ENCODE measurements at regions not wholly inside any gene's neighbourhood (a gene's known extent, or its start where the extent isn't known, plus 50 kb on each side); places are given as distances from the start of the nearest gene placed in this dataset.
A peak's percentile ranks its signal among the peaks of the same experiment; 100 is the strongest.

DNA sequence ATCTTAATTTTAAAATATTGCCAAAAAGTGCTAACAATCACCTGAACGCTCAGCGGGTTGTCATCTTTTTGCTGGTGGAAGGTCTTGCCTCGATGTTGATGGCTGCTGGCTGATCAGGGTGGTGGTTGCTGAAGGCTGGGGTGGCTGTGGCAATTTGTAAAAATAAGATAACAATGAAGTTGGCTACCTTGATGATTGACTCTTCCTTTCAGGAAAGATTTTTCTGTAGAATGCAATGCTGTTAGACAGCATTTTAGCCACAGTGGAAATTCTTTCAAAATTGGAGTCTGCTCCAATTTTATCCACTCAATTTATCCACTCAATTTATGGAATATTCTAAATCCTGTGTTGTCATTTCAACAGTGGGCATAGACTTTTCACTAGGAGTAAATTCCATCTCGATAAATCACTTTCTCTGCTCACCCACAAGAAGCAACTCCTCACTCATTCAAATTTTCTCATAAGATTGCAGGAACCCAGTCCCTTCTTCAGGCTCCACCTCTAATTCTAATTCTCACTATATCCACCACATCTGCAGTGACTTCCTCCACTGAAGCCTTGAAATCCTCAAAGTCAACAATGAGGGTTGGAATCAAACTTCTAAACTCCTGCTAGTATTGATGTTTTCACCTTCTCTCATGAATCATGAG is 78.8 kb downstream of the LINC01488 start:
- no peak overlapping the region for H3K9ac ChIP-seq (ENCODE audit: low read length)
- WGBS (ENCODE audit: extremely low coverage, insufficient coverage, low lambda C conversion rate): no CpG with 5 or more reads among the region's 4 CpGs
- H2AK5ac ChIP-seq (ENCODE audit: low read length): no peak overlapping the region
- H3K56ac ChIP-seq (ENCODE audit: low read length): no peak overlapping the region
- no peak overlapping the region for H2BK5ac ChIP-seq (ENCODE audit: low read length)
- H3K4me3 ChIP-seq (ENCODE audit: low read length): no peak overlapping the region
- H3K79me1 ChIP-seq (ENCODE audit: low read length): no peaks in the 10 kb centered on the region
- no peak overlapping the region for H3K4me2 ChIP-seq (ENCODE audit: low read length)
- no peak overlapping the region for H4K8ac ChIP-seq (ENCODE audit: low read depth, low read length)
- no peak overlapping the region for H4K5ac ChIP-seq (ENCODE audit: low read length)
- H2BK15ac ChIP-seq (replicated peaks; ENCODE audit: low read depth): no peak overlapping the region
- no peaks in the 10 kb centered on the region for H3K4me1 ChIP-seq (ENCODE audit: control insufficient read depth, low read depth, low read length)
- H3K18ac ChIP-seq (ENCODE audit: low read length): no peak overlapping the region
- no peak overlapping the region for H3K4ac ChIP-seq (ENCODE audit: low read depth, low read length)
- no peak overlapping the region for H2BK120ac ChIP-seq (ENCODE audit: low read depth, low read length)
- no peak for DNase-seq
- no peak overlapping the region for H3K27ac ChIP-seq (ENCODE audit: low read depth, low read length)
- no peaks in the 10 kb centered on the region for H3K36me3 ChIP-seq (ENCODE audit: control insufficient read depth, insufficient read depth, low read length)
- H3K27me3 ChIP-seq (ENCODE audit: insufficient read depth, low read length, poor library complexity): no peaks in the 10 kb centered on the region
- no peak overlapping the region for H3K23ac ChIP-seq (ENCODE audit: low read length)
- no peaks in the 10 kb centered on the region for H3K79me2 ChIP-seq (ENCODE audit: control insufficient read depth, insufficient read depth, low read length)

DNA sequence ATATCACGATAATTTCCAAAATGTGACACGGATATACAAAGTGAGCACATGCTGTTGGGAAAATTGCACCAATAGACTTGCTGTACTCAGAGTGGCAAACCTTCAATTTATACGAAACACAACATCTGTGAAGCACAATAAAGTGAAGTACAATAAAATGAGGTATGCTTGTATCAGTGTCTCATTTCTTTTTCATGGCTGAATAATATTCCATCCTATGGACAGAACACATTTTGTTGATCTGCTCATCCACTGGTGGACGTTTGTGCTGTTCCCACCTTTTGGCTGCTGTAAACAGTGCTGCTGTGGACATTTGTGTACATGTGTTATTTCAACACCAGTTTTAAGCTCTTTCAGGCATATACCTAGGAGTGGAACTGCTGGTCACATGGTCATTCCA is 78.7 kb upstream of the CCND1 start:
- Histone ChIP-seq H3K79me2 (ENCODE audit: control insufficient read depth, insufficient read depth, low read length) (no peaks in the 10 kb centered on the region), H3K4me1 (ENCODE audit: control insufficient read depth, low read depth, low read length) (no peaks in the 10 kb centered on the region), H3K4me2 (ENCODE audit: low read length) (no peak overlapping the region), H3K79me1 (ENCODE audit: low read length) (no peaks in the 10 kb centered on the region), H3K23ac (ENCODE audit: low read length) (no peak overlapping the region), H2AK5ac (ENCODE audit: low read length) (no peak overlapping the region), H4K5ac (ENCODE audit: low read length) (no peak overlapping the region), H3K4me3 (ENCODE audit: low read length) (no peak overlapping the region), H2BK5ac (ENCODE audit: low read length) (no peak overlapping the region), H3K56ac (ENCODE audit: low read length) (no peak overlapping the region), H3K18ac (ENCODE audit: low read length) (no peak overlapping the region), H2BK15ac (replicated peaks; ENCODE audit: low read depth) (no peak overlapping the region), H4K8ac (ENCODE audit: low read depth, low read length) (no peak overlapping the region), H3K4ac (ENCODE audit: low read depth, low read length) (no peak overlapping the region), H3K9ac (ENCODE audit: low read length) (no peak overlapping the region), H3K36me3 (ENCODE audit: control insufficient read depth, insufficient read depth, low read length) (no peaks in the 10 kb centered on the region), H3K27me3 (ENCODE audit: insufficient read depth, low read length, poor library complexity) (no peaks in the 10 kb centered on the region), H2BK120ac (ENCODE audit: low read depth, low read length) (no peak overlapping the region), H3K27ac (ENCODE audit: low read depth, low read length) (no peak overlapping the region)
- DNase-seq: no peak
- no CpG with 5 or more reads among the region's 4 CpGs for WGBS (ENCODE audit: extremely low coverage, insufficient coverage, low lambda C conversion rate)

DNA sequence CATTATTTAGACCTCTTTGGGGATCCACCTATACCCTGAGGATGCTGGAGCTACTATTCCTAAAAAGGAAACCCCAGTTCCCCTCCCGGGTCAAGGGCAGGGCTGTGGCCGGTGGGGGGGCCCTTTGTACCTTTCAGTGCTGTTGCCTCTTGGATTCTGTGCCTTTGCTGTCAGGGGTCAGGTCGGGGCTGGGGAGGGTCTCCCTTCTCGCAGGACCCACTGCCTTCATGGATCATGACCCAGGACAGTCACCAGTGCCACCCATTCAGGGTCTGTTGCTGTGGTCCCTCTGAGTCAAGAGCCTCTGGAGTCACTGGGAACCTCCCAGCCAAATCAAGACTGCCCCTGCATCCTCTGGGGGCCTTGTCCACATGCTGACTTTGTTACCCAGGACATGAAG is 78.1 kb upstream of the CCND1 start:
- H3K23ac ChIP-seq (ENCODE audit: low read length): no peak overlapping the region
- WGBS (ENCODE audit: extremely low coverage, insufficient coverage, low lambda C conversion rate): no CpG with 5 or more reads among the region's 4 CpGs
- H3K4ac ChIP-seq (ENCODE audit: low read depth, low read length): no peak overlapping the region
- H2BK15ac ChIP-seq (replicated peaks; ENCODE audit: low read depth): no peak overlapping the region
- H4K8ac ChIP-seq (ENCODE audit: low read depth, low read length): no peak overlapping the region
- no peak overlapping the region for H2BK120ac ChIP-seq (ENCODE audit: low read depth, low read length)
- H3K9ac ChIP-seq (ENCODE audit: low read length): no peak overlapping the region
- H3K4me3 ChIP-seq (ENCODE audit: low read length): no peak overlapping the region
- H3K4me1 ChIP-seq (ENCODE audit: control insufficient read depth, low read depth, low read length): no peaks in the 10 kb centered on the region
- H3K79me1 ChIP-seq (ENCODE audit: low read length): no peaks in the 10 kb centered on the region
- H3K56ac ChIP-seq (ENCODE audit: low read length): no peak overlapping the region
- H3K18ac ChIP-seq (ENCODE audit: low read length): no peak overlapping the region
- DNase-seq: no peak
- no peak overlapping the region for H2BK5ac ChIP-seq (ENCODE audit: low read length)
- no peaks in the 10 kb centered on the region for H3K79me2 ChIP-seq (ENCODE audit: control insufficient read depth, insufficient read depth, low read length)
- H3K27me3 ChIP-seq (ENCODE audit: insufficient read depth, low read length, poor library complexity): no peaks in the 10 kb centered on the region
- no peak overlapping the region for H3K4me2 ChIP-seq (ENCODE audit: low read length)
- H4K5ac ChIP-seq (ENCODE audit: low read length): no peak overlapping the region
- H2AK5ac ChIP-seq (ENCODE audit: low read length): no peak overlapping the region
- H3K36me3 ChIP-seq (ENCODE audit: control insufficient read depth, insufficient read depth, low read length): no peaks in the 10 kb centered on the region
- H3K27ac ChIP-seq (ENCODE audit: low read depth, low read length): no peak overlapping the region

DNA sequence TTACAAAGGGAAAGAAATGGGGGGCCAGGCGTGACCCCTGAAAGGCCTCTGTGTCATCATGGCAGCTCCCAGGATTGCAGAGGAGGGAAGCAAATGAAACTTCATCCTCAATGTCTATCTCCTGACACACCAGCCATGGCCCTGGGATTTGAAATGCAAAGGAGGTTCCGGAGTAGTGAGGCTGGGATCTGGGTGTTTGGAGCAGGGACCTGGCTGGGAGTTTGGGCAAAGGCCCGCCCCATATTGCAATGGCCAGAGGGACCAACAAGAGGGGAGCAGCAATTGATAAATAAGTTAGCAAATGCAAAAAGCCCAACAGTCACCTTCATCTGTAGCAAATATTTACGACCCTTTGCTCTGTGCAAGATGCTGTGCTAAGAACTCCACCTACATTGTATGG is 77.7 kb upstream of the CCND1 start:
- H3K23ac ChIP-seq (ENCODE audit: low read length): no peak overlapping the region
- H3K4me2 ChIP-seq (ENCODE audit: low read length): no peak overlapping the region
- H3K27ac ChIP-seq (ENCODE audit: low read depth, low read length): no peak overlapping the region
- H3K9ac ChIP-seq (ENCODE audit: low read length): no peak overlapping the region
- DNase-seq: no peak
- no peak overlapping the region for H3K18ac ChIP-seq (ENCODE audit: low read length)
- no peak overlapping the region for H4K5ac ChIP-seq (ENCODE audit: low read length)
- H4K8ac ChIP-seq (ENCODE audit: low read depth, low read length): no peak overlapping the region
- no peaks in the 10 kb centered on the region for H3K27me3 ChIP-seq (ENCODE audit: insufficient read depth, low read length, poor library complexity)
- no CpG with 5 or more reads among the region's 4 CpGs for WGBS (ENCODE audit: extremely low coverage, insufficient coverage, low lambda C conversion rate)
- H3K4ac ChIP-seq (ENCODE audit: low read depth, low read length): no peak overlapping the region
- no peak overlapping the region for H2AK5ac ChIP-seq (ENCODE audit: low read length)
- H2BK15ac ChIP-seq (replicated peaks; ENCODE audit: low read depth): no peak overlapping the region
- H3K56ac ChIP-seq (ENCODE audit: low read length): no peak overlapping the region
- H3K79me2 ChIP-seq (ENCODE audit: control insufficient read depth, insufficient read depth, low read length): no peaks in the 10 kb centered on the region
- no peak overlapping the region for H2BK5ac ChIP-seq (ENCODE audit: low read length)
- no peaks in the 10 kb centered on the region for H3K4me1 ChIP-seq (ENCODE audit: control insufficient read depth, low read depth, low read length)
- H3K79me1 ChIP-seq (ENCODE audit: low read length): no peaks in the 10 kb centered on the region
- no peaks in the 10 kb centered on the region for H3K36me3 ChIP-seq (ENCODE audit: control insufficient read depth, insufficient read depth, low read length)
- no peak overlapping the region for H3K4me3 ChIP-seq (ENCODE audit: low read length)
- H2BK120ac ChIP-seq (ENCODE audit: low read depth, low read length): no peak overlapping the region

DNA sequence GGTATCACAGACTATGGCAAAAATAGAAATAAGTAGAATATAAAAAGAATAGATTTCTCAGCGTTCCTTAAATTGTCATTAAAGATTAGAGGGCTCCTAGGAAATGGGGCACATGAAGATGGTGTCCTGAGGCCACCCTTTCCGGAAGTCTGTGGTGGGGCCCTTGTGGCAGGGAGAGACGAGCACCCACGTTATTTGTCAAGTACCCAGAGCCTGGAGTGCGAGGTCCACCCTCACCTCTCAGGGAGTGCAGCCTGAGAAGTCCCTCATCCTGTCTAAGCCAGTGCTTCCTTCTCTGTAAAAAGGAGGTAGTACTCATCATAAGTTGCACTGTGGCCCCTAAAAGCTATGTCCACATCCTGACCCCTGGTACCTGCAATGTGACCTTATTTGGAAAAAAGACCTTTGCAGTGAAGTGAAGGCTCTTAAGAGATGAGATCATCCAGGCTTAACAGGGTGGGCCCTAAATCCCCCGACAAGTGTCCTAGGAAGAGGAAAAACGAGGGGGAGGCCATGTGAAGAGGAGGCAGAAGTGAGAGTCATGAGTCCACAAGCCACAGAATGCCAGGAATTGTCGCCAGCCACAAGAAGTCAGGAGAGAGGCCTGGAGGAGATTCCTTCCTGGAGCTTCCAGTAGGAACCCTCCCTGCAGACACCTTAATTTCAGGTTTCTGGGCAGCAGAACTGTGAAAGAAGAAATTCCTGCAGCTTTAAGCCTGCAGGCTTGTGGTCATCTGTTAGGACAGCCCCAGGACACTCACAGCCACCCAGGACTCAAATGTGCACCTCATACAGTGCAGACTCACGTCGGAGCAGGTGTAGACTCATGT is 76.8 kb upstream of the CCND1 start:
- H3K4me2 ChIP-seq (ENCODE audit: low read length): no peak overlapping the region
- DNase-seq: peak; percentile 39
- no peak overlapping the region for H2BK5ac ChIP-seq (ENCODE audit: low read length)
- no peaks in the 10 kb centered on the region for H3K27me3 ChIP-seq (ENCODE audit: insufficient read depth, low read length, poor library complexity)
- no peak overlapping the region for H3K27ac ChIP-seq (ENCODE audit: low read depth, low read length)
- no peak overlapping the region for H3K4me3 ChIP-seq (ENCODE audit: low read length)
- H4K8ac ChIP-seq (ENCODE audit: low read depth, low read length): no peak overlapping the region
- no peaks in the 10 kb centered on the region for H3K36me3 ChIP-seq (ENCODE audit: control insufficient read depth, insufficient read depth, low read length)
- H3K4ac ChIP-seq (ENCODE audit: low read depth, low read length): no peak overlapping the region
- no CpG with 5 or more reads among the region's 10 CpGs for WGBS (ENCODE audit: extremely low coverage, insufficient coverage, low lambda C conversion rate)
- no peak overlapping the region for H3K18ac ChIP-seq (ENCODE audit: low read length)
- no peaks in the 10 kb centered on the region for H3K4me1 ChIP-seq (ENCODE audit: control insufficient read depth, low read depth, low read length)
- no peak overlapping the region for H3K23ac ChIP-seq (ENCODE audit: low read length)
- H3K56ac ChIP-seq (ENCODE audit: low read length): no peak overlapping the region
- no peak overlapping the region for H2BK15ac ChIP-seq (replicated peaks; ENCODE audit: low read depth)
- H3K9ac ChIP-seq (ENCODE audit: low read length): no peak overlapping the region
- H2BK120ac ChIP-seq (ENCODE audit: low read depth, low read length): no peak overlapping the region
- no peak overlapping the region for H4K5ac ChIP-seq (ENCODE audit: low read length)
- no peak overlapping the region for H2AK5ac ChIP-seq (ENCODE audit: low read length)
- no peaks in the 10 kb centered on the region for H3K79me1 ChIP-seq (ENCODE audit: low read length)
- H3K79me2 ChIP-seq (ENCODE audit: control insufficient read depth, insufficient read depth, low read length): no peaks in the 10 kb centered on the region

All from mesendoderm (in vitro differentiated cells).